Small intestine (tissue), 7 donors: ENCODE measurements at regions not wholly inside any gene's neighbourhood (a gene's known extent, or its start where the extent isn't known, plus 50 kb on each side); places are given as distances from the start of the nearest gene placed in this dataset.
A peak's percentile ranks its signal among the peaks of the same experiment; 100 is the strongest.

Experiments used
- DNase-seq, 2 donors: peaks; one replicate each; pipeline versions ENCODE4 v3.0.0 to v3.0.0-alpha.2; 2013
- FAIRE-seq: peaks from 2 replicates; lab custom pipeline; 2012; peaks lifted over from hg19 to GRCh38; lab: Jason Lieb, UNC
- H3K27ac ChIP-seq, 3 donors: one replicate each; pipeline ENCODE4 v1.5.1; 2013; ENCODE audit warnings: low read length in 2 of 3, mild to moderate bottlenecking in 2 of 3, control low read depth in 1 of 3, inconsistent platforms in 1 of 3, low read depth in 1 of 3, moderate library complexity in 1 of 3
- H3K27me3 ChIP-seq, 3 donors: one replicate each; pipeline ENCODE4 v1.6.1; 2013; ENCODE audit warnings: low read length in 3 of 3, inconsistent platforms in 1 of 3; ENCODE audit not compliant: control insufficient read depth in 3 of 3, insufficient read depth in 3 of 3
- H3K36me3 ChIP-seq, 3 donors: one replicate each; pipeline ENCODE4 v1.6.1; 2013; ENCODE audit warnings: low read length in 3 of 3, inconsistent platforms in 1 of 3, low read depth in 1 of 3, mild to moderate bottlenecking in 1 of 3, moderate library complexity in 1 of 3; ENCODE audit not compliant: control insufficient read depth in 3 of 3, insufficient read depth in 2 of 3
- H3K4me1 ChIP-seq, 3 donors: one replicate each; pipeline ENCODE4 v1.6.1; 2013; ENCODE audit warnings: low read length in 2 of 3, inconsistent platforms in 1 of 3, low read depth in 1 of 3, mild to moderate bottlenecking in 1 of 3, moderate library complexity in 1 of 3; ENCODE audit not compliant: control insufficient read depth in 3 of 3, insufficient read depth in 2 of 3
- H3K4me3 ChIP-seq, 3 donors: one replicate each; pipeline ENCODE4 v1.5.1; 2013; ENCODE audit warnings: low read length in 3 of 3, control low read depth in 1 of 3, inconsistent platforms in 1 of 3, low read depth in 1 of 3, mild to moderate bottlenecking in 1 of 3, moderate library complexity in 1 of 3
- H3K9me3 ChIP-seq, 2 donors: one replicate each; pipeline ENCODE4 v1.6.1; 2013; ENCODE audit warnings: low read depth in 1 of 2, low read length in 1 of 2; ENCODE audit not compliant: control insufficient read depth in 2 of 2, insufficient read depth in 1 of 2
- WGBS, 3 donors: extraction: QIAGEN DNeasy Blood & Tissue Kit; methylation state at CpG; one replicate each; pipeline ENCODE4 v1.1.7; 2013; 5-methylcytosine and 5-hydroxymethylcytosine counted together
- donor health status: healthy with polysubstance abuse.
- donor health status: control.
- donor health status: control.
- donor health status: Bipolar disorder and iron deficiency.
- donor health status: healthy.

GRCh38 chr16:51801635-51802034, 650.6 kb upstream of the SALL1 start:
- no peaks in the 10 kb centered on the region for H3K4me1 ChIP-seq
- H3K27me3 ChIP-seq: no peaks in the 10 kb centered on the region
- H3K4me3 ChIP-seq: no peak overlapping the region
- no peak for DNase-seq
- no peak overlapping the region for H3K27ac ChIP-seq
- H3K9me3 ChIP-seq: no peaks in the 10 kb centered on the region
- no peaks in the 10 kb centered on the region for H3K36me3 ChIP-seq
- FAIRE-seq: no peak

- H3K27me3 ChIP-seq: no peaks in the 10 kb centered on the region
- 78 to 87% (median 85%) methylated on average over 6 of the region's 6 CpGs for WGBS, 3 donors
These were observed 646.7 kb upstream of the SALL1 start for GRCh38 chr16:51797669-51798259.

GRCh38 chr16:51779240-51779639, 628.2 kb upstream of the SALL1 start:
- no peaks in the 10 kb centered on the region for H3K36me3 ChIP-seq
- H3K27ac ChIP-seq: no peak overlapping the region
- no peaks in the 10 kb centered on the region for H3K4me1 ChIP-seq
- no peak overlapping the region for H3K4me3 ChIP-seq
- DNase-seq (no peak), FAIRE-seq (no peak)
- 74 to 76% (median 75%) methylated on average over 3 of the region's 3 CpGs for WGBS, 3 donors
- no peaks in the 10 kb centered on the region for H3K27me3 ChIP-seq
- H3K9me3 ChIP-seq: no peaks in the 10 kb centered on the region

More at GRCh38 chr16:51797669-51798259, 646.7 kb upstream of the SALL1 start:
- Histone ChIP-seq H3K27ac (no peak overlapping the region), H3K9me3 (no peaks in the 10 kb centered on the region), H3K36me3 (no peaks in the 10 kb centered on the region), H3K4me1 (no peaks in the 10 kb centered on the region), H3K4me3 (no peak overlapping the region)
- no peak for FAIRE-seq
- DNase-seq: no peak

GRCh38 chr16:51773071-51773890, 622.2 kb upstream of the SALL1 start:
- H3K9me3 ChIP-seq: no peaks in the 10 kb centered on the region
- 72 to 83% (median 74%) methylated on average over 22 of the region's 22 CpGs for WGBS, 3 donors
- H3K27ac ChIP-seq: no peak overlapping the region
- no peaks in the 10 kb centered on the region for H3K4me1 ChIP-seq
- DNase-seq: no peak
- H3K4me3 ChIP-seq: no peak overlapping the region
- H3K27me3 ChIP-seq: no peaks in the 10 kb centered on the region
- no peaks in the 10 kb centered on the region for H3K36me3 ChIP-seq
- no peak for FAIRE-seq

GRCh38 chr16:51766739-51767138, 615.7 kb upstream of the SALL1 start:
- FAIRE-seq (no peak), DNase-seq (no peak)
- H3K27me3 ChIP-seq: peaks cover 0 to 3% (median 2%) of the 10 kb centered on the region in 3 donors
- no peak overlapping the region for H3K4me3 ChIP-seq
- no peak overlapping the region for H3K27ac ChIP-seq
- H3K36me3 ChIP-seq: no peaks in the 10 kb centered on the region
- H3K9me3 ChIP-seq: no peaks in the 10 kb centered on the region
- WGBS, 3 donors: 16 to 45% (median 45%) methylated on average over 2 of the region's 2 CpGs
- H3K4me1 ChIP-seq: no peaks in the 10 kb centered on the region

- peaks cover 0 to 12% (median 2%) of the 10 kb centered on the region in 3 donors for H3K27me3 ChIP-seq
- no peak for FAIRE-seq
- DNase-seq: no peak
- H3K36me3 ChIP-seq: no peaks in the 10 kb centered on the region
- WGBS, 3 donors: 68 to 77% (median 71%) methylated on average over 6 of the region's 6 CpGs
- no peaks in the 10 kb centered on the region for H3K4me1 ChIP-seq
- H3K4me3 ChIP-seq: no peak overlapping the region
- no peaks in the 10 kb centered on the region for H3K9me3 ChIP-seq
- no peak overlapping the region for H3K27ac ChIP-seq
These were observed 612.1 kb upstream of the SALL1 start for GRCh38 chr16:51763072-51763661.

GRCh38 chr16:51762081-51762996, 611.3 kb upstream of the SALL1 start:
- FAIRE-seq: no peak
- Histone ChIP-seq H3K27ac (no peak overlapping the region), H3K9me3 (no peaks in the 10 kb centered on the region), H3K4me1 (no peaks in the 10 kb centered on the region), H3K27me3 (peaks cover 0 to 12% (median 2%) of the 10 kb centered on the region in 3 donors), H3K36me3 (no peaks in the 10 kb centered on the region), H3K4me3 (no peak overlapping the region)
- WGBS, 3 donors: 20 to 21% (median 20%) methylated on average over 30 of the region's 30 CpGs
- peak; percentile 52 to 82 for DNase-seq

- WGBS, 3 donors: 39 to 63% (median 49%) methylated on average over 9 of the region's 9 CpGs
- no peak overlapping the region for H3K4me3 ChIP-seq
- DNase-seq: no peak
- H3K36me3 ChIP-seq: no peaks in the 10 kb centered on the region
- H3K27me3 ChIP-seq: peaks cover 0 to 18% (median 0%) of the 10 kb centered on the region in 3 donors
- no peak for FAIRE-seq
- H3K9me3 ChIP-seq: no peaks in the 10 kb centered on the region
- no peaks in the 10 kb centered on the region for H3K4me1 ChIP-seq
- no peak overlapping the region for H3K27ac ChIP-seq
These were observed 609.9 kb upstream of the SALL1 start for GRCh38 chr16:51761001-51761400.
